Left colon (tissue), 2 donors: ENCODE measurements at regions not wholly inside any gene's neighbourhood (a gene's known extent, or its start where the extent isn't known, plus 50 kb on each side); places are given as distances from the start of the nearest gene placed in this dataset.

Experiments
- ATAC-seq: fragments of 200-7000 bp; cut with Tn5 transposase; one replicate; pipeline ENCODE4 v1.9.1; 2020; ENCODE audit warnings: mild to moderate bottlenecking, moderate library complexity
- DNase-seq, 2 donors: peaks; one replicate each; pipeline ENCODE4 v3.0.0-alpha.2; 2020
- intact Hi-C, 2 donors: fragments of 100-400 bp; cut with DNase I in 1 of 2; cut with micrococcal nuclease in 1 of 2; formaldehyde crosslinking; loops; one replicate each; pipeline versions ENCODE4 v1.11.2 to v1.14.0; 2022; cut with DNase I, micrococcal nuclease
- donor health status: DM: no; HTN: no; CAD: no.
- donor health status: DM: yes; HTN: yes; CAD: no.

DNA sequence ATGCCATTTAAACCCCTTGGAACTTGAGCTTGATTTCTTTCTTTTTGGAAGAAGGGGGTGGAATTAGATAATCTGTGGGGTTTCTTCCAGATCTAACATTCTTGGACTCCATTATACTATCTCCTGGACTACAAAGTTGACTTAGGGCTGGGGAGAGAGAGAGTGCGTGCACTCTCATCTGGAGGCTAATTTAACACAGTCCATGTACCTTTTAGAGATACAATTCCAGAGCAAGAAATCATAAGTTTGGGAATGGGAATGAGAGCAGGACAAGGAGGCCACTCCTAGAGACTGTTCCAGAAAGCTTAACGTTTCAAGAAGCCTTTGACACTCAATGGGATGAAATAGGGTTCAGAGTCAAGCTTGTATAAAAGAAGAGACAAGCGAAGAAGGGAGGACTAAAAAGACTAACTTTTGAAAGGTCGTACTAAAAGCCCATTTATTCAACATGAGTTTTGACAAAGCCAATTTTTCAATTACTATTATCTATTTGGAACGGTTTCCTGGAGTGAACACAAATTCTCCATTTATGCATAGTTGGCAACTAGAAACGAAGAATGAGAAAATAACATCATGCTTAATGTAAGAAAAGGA, 83.4 kb downstream of the ACTL7B start:
- intact Hi-C loops = no loop called here
- no peak for ATAC-seq
- no peak for DNase-seq

DNA sequence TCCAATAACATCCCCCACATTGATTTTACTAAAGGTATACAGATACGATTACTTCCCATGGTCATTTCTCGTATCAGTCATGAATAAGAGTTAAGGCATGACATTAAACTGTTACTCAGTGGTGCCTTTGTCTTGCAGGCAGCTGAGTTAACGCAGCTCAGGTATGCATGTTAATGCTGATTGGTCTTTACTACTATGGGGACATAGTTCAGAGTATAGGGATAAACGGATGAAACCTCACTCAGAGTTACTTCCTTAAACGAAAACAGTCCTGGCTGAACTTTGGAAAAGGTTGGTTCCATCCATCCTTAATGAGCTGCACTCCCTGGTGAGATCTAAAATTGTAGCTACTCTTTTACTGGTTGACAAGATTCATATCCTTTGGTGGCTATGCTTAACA, 87.0 kb downstream of the ACTL7B start:
- peak; percentile 100 for ATAC-seq
- intact Hi-C loops = loop anchor here in 1 of 2 donors (10.0 kb wide), 1 partner anchor 1304 kb away; no protein-coding TSS in a partner anchor
- DNase-seq = no peak

DNA sequence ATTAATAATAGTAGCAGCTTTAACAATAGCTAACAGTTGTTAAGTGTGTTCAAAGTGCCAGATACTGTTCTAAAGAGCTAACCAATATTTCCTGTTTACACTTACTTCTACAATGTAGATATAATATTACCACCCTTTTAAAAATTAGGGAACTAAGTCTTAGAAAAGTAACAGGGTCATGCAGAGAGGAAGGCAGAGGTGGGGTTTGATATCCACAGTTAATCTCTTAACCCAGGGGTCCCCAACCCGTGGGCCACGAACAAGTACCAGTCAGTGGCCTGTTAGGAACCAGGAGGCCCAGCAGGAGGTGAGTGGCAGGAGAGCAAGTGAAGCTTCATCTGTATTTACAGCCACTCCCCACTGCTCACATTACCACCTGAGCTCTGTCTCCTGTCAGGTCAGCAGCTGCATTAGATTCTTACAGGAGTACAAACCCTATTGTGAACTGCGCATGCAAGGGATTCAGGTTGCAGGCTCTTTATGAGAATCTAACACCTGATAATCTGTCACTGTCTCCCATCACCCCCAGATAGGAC, 89.1 kb downstream of the ACTL7B start:
- ATAC-seq (no peak), DNase-seq (no peak)
- intact Hi-C loops = loop anchor here in 1 of 2 donors (10.0 kb wide), 1 partner anchor 1302 kb away; no protein-coding TSS in a partner anchor

DNA sequence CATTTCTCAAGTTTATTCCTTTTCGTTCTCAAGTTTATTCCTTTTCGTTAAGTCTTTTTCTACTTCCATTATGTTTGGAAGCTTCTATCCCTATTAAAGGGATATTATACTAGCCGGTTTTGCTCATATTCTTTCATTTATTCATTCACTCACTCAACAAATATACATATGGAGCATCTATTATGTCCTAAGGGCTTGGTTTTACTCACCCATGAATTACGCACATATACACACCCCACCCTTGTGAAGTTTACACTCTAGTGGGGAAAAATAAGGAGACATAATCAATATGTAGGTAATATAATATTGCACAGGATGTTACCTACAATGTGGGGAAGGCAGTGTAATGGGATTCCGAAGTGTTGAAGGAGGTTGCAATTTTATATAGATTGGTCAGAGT, 90.5 kb downstream of the ACTL7B start:
- ATAC-seq (no peak), DNase-seq (no peak)
- intact Hi-C loops = loop anchor here in 1 of 2 donors (10.0 kb wide), 1 partner anchor 1300 kb away; no protein-coding TSS in a partner anchor

DNA sequence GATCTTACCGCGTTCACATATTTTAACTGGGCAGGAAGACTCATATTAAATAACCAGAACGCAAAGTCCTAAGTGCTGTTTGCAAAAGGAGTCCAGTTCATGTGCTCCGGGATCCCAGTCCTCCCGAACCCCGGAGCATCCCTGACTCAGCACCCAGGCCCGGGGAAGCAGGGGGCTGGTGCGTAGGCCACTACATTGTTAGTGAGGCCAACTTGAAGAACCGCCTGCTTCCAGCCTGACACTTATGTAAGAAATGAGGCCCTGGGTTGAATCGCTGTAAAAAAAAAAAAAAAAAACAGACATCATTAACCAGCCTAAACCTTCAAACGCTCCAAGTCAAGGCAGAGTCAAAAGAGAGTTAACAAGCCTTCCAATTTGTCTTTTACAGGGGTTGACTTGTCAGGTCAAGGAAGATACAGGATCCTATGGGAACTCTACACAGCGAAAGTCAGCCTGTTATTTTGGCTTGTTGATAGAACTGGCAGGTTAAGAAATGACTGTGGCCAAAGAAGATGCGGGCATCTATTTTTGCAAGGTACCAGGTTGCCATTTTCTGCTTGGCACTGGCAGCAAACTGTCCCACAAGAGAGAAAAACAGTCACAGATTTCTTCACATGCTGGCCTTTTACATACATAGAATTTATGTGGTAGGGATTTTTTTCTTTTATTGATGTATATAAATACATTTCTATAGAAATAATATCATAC, 93.3 kb downstream of the ACTL7B start:
- ATAC-seq = no peak
- intact Hi-C loops = loop anchor here in 1 of 2 donors (10.0 kb wide), 1 partner anchor 1298 kb away; no protein-coding TSS in a partner anchor
- DNase-seq = no peak

DNA sequence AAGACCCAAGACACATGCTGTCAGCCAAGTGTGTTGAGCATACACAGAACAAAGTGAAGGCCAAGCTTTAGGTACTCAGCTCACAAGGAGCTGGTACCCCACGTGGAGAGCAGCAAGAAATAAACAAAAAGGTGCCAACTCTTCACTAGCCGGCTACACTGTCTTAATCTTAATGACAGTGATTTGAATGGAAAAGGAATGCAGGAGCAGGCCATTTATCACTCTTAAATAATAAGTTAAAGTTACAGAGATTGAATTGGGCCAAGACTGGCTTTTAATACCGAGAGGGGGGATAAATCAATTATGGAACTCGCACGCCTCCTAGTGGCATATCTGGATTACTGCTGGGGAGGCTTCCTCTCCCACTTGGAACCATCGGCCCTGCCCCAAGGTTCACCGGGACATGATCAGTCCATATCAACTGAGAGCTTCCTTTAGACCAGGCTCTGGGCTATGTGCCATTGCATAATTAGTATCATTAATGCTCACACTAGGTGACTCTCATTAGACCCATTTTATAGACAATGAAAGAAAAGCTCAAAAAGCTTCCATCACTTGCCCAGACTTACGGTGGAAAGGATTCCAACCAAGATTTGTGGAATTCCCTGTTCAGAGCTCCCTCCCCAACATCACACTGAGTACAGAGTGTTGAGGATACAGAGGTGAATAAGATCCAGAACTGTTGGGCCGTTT, 94.0 kb downstream of the ACTL7B start:
- peak in 1 of 2 donors; percentile 63 for DNase-seq
- peak; percentile 93 for ATAC-seq
- intact Hi-C loops = loop anchor here in 1 of 2 donors (10.0 kb wide), 1 partner anchor 1297 kb away; no protein-coding TSS in a partner anchor

DNA sequence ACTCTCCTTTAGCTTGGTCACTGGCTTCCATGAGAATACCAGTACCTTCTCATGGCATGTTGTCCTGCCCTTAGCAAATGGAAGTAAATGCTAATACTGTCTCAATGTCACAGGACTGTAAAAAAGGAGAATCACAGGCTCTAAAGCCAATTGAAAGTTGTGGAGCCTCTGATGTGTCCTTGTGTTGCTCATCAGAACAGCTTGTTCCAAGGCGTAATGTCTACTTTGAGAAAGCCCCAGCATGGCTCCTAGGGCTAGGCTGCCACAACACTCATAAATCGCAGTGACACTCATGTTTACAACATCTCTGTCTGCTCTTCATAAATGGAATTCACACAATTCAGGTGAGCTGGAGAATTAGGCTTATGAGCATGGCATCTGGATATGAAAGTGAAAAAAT, 94.9 kb downstream of the ACTL7B start:
- ATAC-seq = peak; percentile 21
- intact Hi-C loops = loop anchor here in 1 of 2 donors (10.0 kb wide), 1 partner anchor 1296 kb away; no protein-coding TSS in a partner anchor
- DNase-seq = no peak

DNA sequence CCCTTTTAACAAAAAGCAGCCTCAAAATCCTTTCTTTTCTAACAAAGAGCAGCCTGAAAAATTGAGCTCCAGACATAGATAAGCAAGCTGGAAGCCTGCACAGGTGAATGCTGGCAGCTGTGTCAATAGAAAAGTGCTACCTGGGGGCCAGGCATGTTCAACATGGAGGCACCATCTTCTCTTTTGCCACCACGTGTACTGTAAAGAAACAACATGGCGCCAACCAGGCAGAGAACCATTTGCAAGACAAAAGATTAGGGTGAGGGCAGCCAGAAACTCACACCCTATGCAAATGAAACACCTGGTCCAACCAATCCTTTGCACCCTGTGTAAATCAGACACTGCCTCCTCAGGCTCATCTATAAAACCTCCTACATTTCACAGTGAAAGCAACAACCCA, 96.0 kb downstream of the ACTL7B start:
- ATAC-seq (no peak), DNase-seq (no peak)
- intact Hi-C loops = loop anchor here in 1 of 2 donors (10.0 kb wide), 1 partner anchor 1295 kb away; no protein-coding TSS in a partner anchor

DNA sequence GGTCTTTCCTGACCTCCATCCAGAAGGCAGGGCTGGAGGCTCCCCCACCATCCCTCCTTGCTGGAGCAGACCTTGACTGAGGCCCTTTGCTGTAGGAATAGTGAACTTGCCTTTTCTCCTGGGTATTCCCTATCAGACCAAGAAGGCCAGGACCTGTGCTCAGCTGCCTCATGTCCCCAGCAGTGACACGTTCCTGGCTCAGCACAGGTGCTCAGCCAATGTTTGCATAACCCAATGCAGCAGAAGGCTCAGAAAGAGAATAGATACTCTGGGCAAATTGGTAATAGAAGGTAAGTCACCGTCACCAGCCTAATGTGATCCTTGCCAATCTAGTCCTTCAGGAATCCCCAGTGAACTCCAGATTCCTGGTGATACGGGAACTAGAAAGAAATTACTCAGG, 96.4 kb downstream of the ACTL7B start:
- intact Hi-C loops = no loop called here
- ATAC-seq = no peak
- DNase-seq = no peak

DNA sequence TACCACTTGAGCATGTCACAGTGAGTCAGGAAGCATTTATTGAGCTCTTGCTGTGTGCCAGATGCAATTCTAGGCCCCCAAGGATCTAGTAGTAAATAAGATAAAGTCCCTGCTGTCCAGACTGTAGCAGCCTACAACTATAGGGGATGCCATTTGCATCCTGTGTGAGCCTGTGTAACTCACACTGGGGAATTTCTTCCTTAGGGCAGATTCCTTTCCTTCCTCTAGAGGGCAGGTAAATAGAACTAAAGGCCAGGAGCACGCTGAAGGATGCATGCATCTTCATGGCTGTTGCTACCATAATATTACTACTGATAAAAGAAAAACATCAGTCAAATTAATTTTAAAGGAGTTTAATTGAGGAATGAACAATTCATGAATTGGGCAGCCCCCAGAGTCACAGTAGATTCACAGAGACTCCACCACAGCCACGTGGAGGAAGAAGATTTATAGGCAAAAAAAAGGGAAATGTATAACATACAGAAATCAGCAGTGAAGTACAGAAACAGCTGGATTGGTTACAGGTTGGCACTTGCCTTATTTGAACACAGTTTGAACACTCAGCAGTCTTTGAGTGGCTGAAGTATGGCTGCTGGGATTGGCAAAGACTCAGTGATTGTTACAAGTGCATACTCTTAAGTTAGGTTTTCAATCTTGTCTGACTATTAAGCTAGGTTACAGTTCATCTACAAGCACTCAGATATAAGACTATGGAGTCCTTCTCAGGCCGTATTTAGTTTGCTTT, 98.9 kb downstream of the ACTL7B start:
- ATAC-seq (peak; percentile 52), DNase-seq (no peak)
- intact Hi-C loops = no loop called here

DNA sequence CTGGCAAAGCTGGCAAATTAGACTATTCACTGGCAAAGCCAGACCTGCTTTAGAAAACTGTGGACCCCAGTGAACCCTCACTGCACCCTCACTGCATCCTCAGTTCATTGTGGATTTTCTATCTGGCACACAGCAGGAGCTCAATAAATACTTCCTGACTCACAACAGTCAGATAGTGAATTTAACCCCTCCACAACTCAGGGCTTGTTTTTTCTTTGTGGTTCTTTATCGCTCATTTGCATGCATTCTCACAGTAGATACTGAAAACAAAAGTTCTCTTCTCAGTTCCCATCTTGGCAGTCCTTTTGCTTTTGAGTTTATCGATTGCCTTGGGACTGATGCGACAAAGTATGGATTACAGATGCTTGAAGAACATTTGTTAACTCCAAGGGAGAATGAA, 99.8 kb downstream of the ACTL7B start:
- no peak for ATAC-seq
- intact Hi-C loops = no loop called here
- no peak for DNase-seq

DNA sequence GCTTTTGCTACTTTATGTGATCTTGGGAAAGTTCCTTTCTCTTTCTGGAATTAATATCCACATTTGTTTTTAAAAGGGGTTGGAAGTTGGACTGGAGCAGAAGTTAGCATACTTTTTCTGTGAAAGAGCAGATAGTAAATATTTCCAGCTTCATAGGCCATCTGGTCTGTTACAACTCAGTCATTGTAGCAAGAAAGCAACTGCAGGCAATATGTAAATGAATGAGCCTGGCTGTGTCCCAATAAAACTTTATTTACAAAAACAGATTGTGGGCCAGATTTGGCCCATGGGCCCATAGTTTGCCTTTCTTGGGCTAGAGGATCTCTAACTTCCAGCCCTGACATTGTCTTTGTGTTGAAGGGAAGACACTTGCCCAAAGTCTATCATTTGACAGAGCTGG, 104.4 kb downstream of the ACTL7B start:
- DNase-seq (no peak), ATAC-seq (no peak)
- intact Hi-C loops = no loop called here

DNA sequence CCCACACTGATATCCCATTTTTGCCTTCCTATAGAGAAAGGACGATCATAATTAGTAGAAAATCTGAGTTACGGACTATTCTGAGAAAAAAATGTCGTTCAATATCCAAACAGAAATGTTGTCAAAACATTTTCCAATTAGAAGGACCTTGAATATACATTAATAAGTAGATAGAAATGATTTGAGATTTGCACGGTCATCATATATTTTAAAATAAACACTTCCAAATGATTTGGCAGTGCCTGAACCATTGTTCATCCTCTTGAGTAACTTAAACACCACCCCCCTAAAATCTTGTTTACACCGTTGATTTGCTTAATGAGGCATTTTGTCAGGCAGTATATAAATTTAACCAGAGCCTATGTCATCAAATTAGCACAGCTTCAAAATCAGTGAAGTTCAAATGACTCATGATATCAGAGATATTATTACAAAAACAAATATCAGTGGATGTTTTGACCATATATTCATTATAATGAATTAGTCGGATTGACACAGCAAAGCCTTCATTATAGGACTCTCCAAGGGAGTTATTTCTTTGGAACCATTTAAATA, 105.0 kb downstream of the ACTL7B start:
- no peak for DNase-seq
- intact Hi-C loops = no loop called here
- no peak for ATAC-seq

DNA sequence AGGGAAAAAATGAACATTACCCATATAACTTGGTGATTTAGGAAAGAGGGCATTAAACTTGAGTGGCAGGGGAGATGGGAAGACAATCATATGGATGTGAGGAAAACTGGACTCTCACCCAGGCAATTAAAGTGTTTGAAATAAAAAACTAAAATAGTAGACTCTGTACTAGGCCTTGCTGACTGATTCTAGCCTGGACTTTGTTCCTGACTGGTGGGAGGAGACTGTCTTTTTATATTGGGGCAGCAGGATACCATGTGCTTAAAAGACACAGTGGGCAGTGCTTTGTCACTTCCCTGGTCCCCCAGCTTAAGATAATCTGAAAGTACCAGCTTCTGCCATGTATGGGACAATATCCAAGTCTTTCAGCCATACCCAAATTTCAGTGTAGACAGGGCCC, 107.0 kb downstream of the ACTL7B start:
- ATAC-seq (peak; percentile 95), DNase-seq (no peak)
- intact Hi-C loops = no loop called here

DNA sequence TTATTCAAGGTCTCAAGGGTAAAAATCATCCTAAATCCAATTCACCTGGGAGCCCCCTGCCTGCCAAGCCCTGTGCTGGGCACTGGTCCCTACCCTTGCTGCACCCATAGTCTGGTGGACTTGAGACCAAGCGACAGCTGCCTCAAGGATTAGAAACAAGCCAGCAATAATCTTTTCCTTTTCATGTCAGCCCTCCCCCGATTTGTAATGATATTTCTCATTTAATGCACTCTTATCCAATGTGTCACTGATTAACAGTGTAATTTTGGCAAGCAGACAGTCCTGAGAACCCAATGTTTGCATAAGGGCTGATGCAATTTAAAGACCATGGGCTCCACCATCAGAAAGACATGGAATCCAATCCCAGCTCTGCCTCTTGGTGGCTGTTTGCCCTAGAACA, 108.9 kb downstream of the ACTL7B start:
- peak; percentile 38 for ATAC-seq
- intact Hi-C loops = no loop called here
- DNase-seq = no peak

DNA sequence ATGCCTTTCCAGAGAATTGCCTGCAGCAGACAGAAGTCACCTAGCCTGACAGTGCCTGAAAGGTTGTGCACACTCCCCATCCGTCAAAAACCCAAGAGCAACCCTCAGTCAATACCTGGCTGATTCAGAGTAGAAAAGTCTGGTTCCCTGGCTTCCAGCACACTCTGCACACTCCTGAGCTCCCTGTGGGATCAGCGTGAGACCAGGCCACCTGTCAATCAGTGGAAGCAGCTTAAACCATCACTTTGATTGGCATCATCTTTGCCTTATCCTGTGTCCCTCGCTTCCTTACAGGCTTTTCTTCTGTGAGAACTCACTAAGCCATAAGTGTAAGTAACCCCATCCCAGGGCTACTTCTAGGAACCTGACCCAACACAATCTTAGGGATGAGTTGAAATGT, 109.8 kb downstream of the ACTL7B start:
- ATAC-seq (no peak), DNase-seq (no peak)
- intact Hi-C loops = no loop called here

DNA sequence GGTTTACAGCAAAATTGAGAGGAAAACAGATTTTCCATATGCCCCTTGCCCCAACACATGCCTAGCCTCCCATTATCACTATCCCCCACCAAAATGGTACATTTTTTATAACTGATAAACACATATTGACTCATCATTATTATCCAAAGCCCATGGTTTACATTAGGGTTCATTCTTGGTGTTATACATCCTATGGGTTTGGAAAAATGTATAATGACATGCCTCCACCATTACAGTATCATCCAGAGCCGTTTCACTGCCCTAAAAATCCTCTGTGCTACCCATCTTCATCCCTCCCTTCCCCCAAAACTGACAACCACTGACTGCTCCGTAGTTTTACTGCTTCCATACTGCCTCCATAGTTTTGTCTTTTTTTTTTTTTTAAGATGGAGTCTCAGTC, 111.1 kb downstream of the ACTL7B start:
- ATAC-seq (no peak), DNase-seq (no peak)
- intact Hi-C loops = no loop called here

DNA sequence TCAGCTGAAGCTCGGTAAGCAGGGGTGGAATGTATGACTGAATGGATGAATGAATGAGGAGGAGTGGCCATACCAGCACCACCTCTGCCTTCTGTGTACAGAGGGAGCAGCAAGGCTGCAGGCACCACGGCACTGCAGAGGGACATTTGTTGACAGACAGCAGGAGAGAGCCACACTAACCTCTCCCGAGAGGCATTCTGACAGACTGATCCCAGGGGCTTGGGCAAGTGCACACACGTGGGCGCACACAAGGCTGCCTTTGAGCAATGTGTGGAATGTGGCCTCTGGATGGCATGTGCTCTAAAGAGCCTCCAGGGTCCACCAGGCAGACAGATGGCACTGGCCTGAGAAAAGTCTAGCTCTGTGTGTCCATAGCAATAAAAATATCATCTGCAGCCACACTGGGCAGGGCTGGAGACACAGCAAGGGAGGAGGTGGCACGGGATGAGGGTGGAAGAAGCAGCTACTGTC, 111.8 kb downstream of the ACTL7B start:
- DNase-seq (no peak), ATAC-seq (peak; percentile 63)
- intact Hi-C loops = no loop called here
